Osteoblast (primary cell): ENCODE measurements at regions not wholly inside any gene's neighbourhood (a gene's known extent, or its start where the extent isn't known, plus 50 kb on each side); places are given as distances from the start of the nearest gene placed in this dataset.

Experiments
- DNase-seq: peaks from one replicate; pipeline ENCODE4 v3.0.0; 2011; ENCODE audit warnings: low spot score, mixed read lengths; ENCODE audit not compliant: insufficient read length; ENCODE audit errors: missing footprints
- H2AFZ ChIP-seq: 2 replicates; pipeline ENCODE4 v1.6.0; 2011; ENCODE audit warnings: mild to moderate bottlenecking, low read length
- H3K27ac ChIP-seq: 2 replicates; pipeline ENCODE4 v1.5.1; 2011; ENCODE audit warnings: mild to moderate bottlenecking, low read depth, low read length, moderate library complexity
- H3K27me3 ChIP-seq: 2 replicates; pipeline ENCODE4 v1.6.0; 2012; ENCODE audit warnings: mild to moderate bottlenecking, control low read depth, inconsistent platforms, low read length, moderate library complexity; ENCODE audit not compliant: insufficient read depth
- H3K36me3 ChIP-seq: 2 replicates; pipeline ENCODE4 v1.5.1; 2011; ENCODE audit warnings: mild to moderate bottlenecking, low read length, control low read depth, moderate library complexity; ENCODE audit not compliant: insufficient read depth
- H3K4me1 ChIP-seq: 2 replicates; pipeline ENCODE4 v1.5.1; 2011; ENCODE audit warnings: mild to moderate bottlenecking, low read length, control low read depth, moderate library complexity; ENCODE audit not compliant: insufficient read depth
- H3K4me2 ChIP-seq: 2 replicates; pipeline ENCODE4 v1.6.0; 2011; ENCODE audit warnings: mild to moderate bottlenecking, low read length; ENCODE audit not compliant: insufficient read depth
- H3K4me3 ChIP-seq: fragments of 200-600 bp; sonication (generic); 3 replicates; pipeline ENCODE4 v1.5.1; 2012; ENCODE audit warnings: mild to moderate bottlenecking, low read length, inconsistent platforms; ENCODE audit not compliant: insufficient read depth
- H3K79me2 ChIP-seq: 2 replicates; pipeline ENCODE4 v1.6.0; 2012; ENCODE audit warnings: mild to moderate bottlenecking, low read length, control low read depth, inconsistent platforms; ENCODE audit not compliant: insufficient read depth
- H3K9me3 ChIP-seq: 2 replicates; pipeline ENCODE4 v1.5.1; 2011; ENCODE audit warnings: low read depth, low read length, control low read depth
- H4K20me1 ChIP-seq: 2 replicates; pipeline ENCODE4 v1.6.0; 2012; ENCODE audit warnings: mild to moderate bottlenecking, low read length, control low read depth; ENCODE audit not compliant: insufficient read depth
- TF ChIP-seq, protein P1 (sequence below): IDR thresholded peaks from 2 replicates; pipeline ENCODE4 v1.5.1; 2011; ENCODE audit warnings: mild to moderate bottlenecking, low read depth, low read length, moderate library complexity; ENCODE audit errors: extremely low read depth

DNA sequence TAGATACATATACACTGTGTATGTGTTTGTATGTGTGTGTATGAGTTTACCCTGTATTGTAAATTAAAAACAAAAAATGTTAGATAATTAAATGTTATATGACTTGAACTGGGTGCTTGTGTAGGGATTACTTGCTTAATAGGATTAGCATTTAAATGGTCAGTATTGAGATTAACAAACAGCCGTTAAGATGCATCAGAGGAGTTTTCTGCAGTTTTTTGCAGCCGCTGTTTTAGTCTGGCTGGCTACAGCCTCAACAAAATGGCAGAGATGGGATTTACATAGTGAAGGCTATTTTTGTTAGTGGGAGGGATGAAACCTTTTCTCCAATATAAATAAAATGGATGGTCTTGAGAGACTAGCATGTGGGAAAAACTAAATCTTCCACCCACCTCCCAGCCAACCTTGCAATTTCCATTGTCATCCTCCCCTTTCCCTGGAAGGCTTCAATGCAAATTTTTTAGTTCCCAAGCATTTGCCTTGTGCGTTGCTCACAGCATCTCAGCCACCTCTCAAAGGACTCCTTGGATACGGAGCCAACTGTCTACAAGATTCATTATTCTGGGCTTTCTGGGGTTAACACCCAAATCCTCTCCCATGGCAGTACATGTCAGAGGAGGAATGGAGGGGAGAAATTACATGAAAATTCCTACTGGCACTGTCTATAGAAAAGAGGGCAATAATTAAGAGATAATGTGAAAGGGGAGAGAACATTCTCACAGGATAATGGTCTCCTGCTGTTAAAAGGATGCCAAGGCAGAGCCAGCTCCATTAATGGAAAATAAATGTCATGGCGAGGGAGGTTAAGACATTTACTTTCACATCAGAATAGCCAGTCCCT, 351.9 kb downstream of the CDH2 start:
- Histone ChIP-seq H3K4me2 (no peak overlapping the region), H3K27me3 (no peaks in the 10 kb centered on the region), H3K27ac (no peak overlapping the region), H3K4me1 (no peaks in the 10 kb centered on the region), H2AFZ (no peak overlapping the region), H4K20me1 (no peaks in the 10 kb centered on the region), H3K9me3 (no peaks in the 10 kb centered on the region), H3K79me2 (no peaks in the 10 kb centered on the region), H3K36me3 (no peaks in the 10 kb centered on the region), H3K4me3 (no peak overlapping the region)
- TF ChIP-seq, protein P1, sequence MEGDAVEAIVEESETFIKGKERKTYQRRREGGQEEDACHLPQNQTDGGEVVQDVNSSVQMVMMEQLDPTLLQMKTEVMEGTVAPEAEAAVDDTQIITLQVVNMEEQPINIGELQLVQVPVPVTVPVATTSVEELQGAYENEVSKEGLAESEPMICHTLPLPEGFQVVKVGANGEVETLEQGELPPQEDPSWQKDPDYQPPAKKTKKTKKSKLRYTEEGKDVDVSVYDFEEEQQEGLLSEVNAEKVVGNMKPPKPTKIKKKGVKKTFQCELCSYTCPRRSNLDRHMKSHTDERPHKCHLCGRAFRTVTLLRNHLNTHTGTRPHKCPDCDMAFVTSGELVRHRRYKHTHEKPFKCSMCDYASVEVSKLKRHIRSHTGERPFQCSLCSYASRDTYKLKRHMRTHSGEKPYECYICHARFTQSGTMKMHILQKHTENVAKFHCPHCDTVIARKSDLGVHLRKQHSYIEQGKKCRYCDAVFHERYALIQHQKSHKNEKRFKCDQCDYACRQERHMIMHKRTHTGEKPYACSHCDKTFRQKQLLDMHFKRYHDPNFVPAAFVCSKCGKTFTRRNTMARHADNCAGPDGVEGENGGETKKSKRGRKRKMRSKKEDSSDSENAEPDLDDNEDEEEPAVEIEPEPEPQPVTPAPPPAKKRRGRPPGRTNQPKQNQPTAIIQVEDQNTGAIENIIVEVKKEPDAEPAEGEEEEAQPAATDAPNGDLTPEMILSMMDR: no peak
- no peak for DNase-seq

DNA sequence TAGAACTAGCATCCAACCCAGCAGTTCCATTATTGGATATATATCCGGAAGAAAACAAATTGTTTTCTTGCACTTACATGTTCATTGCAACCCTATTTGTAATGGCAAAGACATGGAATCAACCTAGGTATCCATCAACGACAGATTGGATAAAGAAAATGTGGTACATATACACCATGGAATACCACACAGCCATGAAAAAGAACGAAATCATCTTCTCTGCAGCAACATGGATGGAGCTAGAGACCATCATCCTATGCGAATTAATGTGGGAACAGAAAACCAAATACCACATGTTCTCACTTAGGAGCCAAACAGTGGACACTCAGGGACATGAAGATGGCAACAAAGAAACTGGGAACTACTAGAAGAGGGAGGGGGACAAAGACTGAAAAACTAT, 352.7 kb downstream of the CDH2 start:
- no peak overlapping the region for H2AFZ ChIP-seq
- H3K36me3 ChIP-seq: no peaks in the 10 kb centered on the region
- H4K20me1 ChIP-seq: no peaks in the 10 kb centered on the region
- H3K27me3 ChIP-seq: no peaks in the 10 kb centered on the region
- H3K79me2 ChIP-seq: no peaks in the 10 kb centered on the region
- H3K9me3 ChIP-seq: no peaks in the 10 kb centered on the region
- no peak overlapping the region for H3K4me2 ChIP-seq
- H3K4me3 ChIP-seq: no peak overlapping the region
- no peak for DNase-seq
- TF ChIP-seq, protein P1: no peak
- no peak overlapping the region for H3K27ac ChIP-seq
- H3K4me1 ChIP-seq: no peaks in the 10 kb centered on the region

DNA sequence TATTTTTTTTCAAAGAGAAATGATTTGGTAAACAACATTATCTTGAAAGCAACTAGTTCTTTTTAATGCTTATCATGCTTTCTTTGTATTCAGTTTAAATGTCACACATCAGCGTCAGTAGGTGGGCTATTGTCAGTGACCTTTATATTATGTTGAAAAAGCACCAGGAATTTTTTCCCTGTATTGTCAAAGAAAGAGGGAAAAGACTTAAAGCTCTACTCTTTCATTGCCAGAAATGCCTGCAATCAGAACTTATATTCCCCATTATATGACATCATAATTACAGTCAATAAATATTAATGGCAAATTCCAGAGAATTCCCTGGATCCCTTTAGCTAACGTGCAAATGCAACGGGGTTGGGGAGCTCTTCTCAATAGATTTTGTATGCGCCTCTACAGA, 353.9 kb downstream of the CDH2 start:
- Histone ChIP-seq H4K20me1 (no peaks in the 10 kb centered on the region), H3K4me3 (no peak overlapping the region), H3K79me2 (no peaks in the 10 kb centered on the region), H3K4me2 (no peak overlapping the region), H3K27ac (no peak overlapping the region), H2AFZ (no peak overlapping the region), H3K36me3 (no peaks in the 10 kb centered on the region), H3K4me1 (no peaks in the 10 kb centered on the region), H3K27me3 (no peaks in the 10 kb centered on the region), H3K9me3 (no peaks in the 10 kb centered on the region)
- TF ChIP-seq, protein P1: no peak
- DNase-seq: no peak

DNA sequence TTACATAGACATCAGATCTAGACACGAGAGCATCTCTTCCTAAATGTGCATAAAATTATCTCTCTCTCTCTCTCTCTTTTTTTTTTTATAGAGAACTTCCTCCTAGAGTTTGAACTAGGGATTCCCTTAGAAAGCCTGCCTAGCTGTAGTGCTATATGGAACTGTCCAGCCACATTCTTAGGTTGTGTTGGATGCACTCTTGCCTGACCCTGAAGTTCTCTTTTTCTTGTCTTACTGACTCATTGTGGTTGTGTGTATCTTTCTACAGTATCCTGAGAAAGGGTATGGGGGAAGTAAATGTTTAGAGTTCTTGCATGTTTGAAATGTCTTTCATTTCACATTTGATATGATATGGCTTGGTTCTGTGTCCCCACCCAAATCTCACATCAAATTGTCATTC, 368.2 kb downstream of the CDH2 start:
- Histone ChIP-seq H2AFZ (no peak overlapping the region), H3K27ac (no peak overlapping the region), H3K4me1 (peaks cover 5% of the 10 kb centered on the region), H4K20me1 (no peaks in the 10 kb centered on the region), H3K36me3 (no peaks in the 10 kb centered on the region), H3K79me2 (no peaks in the 10 kb centered on the region), H3K4me3 (no peak overlapping the region), H3K27me3 (no peaks in the 10 kb centered on the region), H3K4me2 (no peak overlapping the region), H3K9me3 (no peaks in the 10 kb centered on the region)
- peak; percentile 26 for DNase-seq
- TF ChIP-seq, protein P1: no peak
